ENCODE measurements at regions not wholly inside any gene's neighbourhood (a gene's known extent, or its start where the extent isn't known, plus 50 kb on each side); places are given as distances from the start of the nearest gene placed in this dataset.

DNA sequence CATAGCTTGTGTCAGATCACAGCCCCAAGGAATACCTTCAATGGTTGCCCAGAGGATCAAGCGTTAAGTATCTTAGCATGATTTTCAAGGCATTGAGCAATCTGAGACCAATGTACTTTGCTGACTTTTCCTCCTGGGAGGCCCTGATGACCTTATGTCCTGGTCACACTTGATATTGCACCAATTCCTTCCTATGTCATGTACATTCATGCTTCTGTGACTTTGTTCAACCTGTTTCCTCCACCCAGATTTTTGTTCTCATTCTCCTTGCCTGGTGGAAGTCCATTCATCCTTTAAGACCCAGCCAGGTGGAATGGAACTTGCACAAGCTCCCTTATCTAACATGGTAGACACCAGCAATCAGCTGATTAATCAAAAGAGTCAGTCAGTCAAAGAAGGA, 160.8 kb downstream of the PFKFB3 start:
- no peak for DNase-seq
- no peaks in the 10 kb centered on the region for H3K27me3 ChIP-seq
- no peaks in the 10 kb centered on the region for H3K4me1 ChIP-seq (ENCODE audit: insufficient read depth)
- no peak overlapping the region for H3K4me3 ChIP-seq
- WGBS, 3 donors, result 0 to 50% (median 0%) methylated on average over 1 of the region's 1 CpG
- TF ChIP-seq POLR2A (IDR thresholded peaks at IDR 0.05) (no peak), CTCF (IDR thresholded peaks at IDR 0.05) (no peak), EP300 (IDR thresholded peaks at IDR 0.05) (no peak)
- no peaks in the 10 kb centered on the region for H3K36me3 ChIP-seq
- H3K9me3 ChIP-seq, result no peaks in the 10 kb centered on the region
- no peak overlapping the region for H3K27ac ChIP-seq
- intact Hi-C loops (cut with DNase I), result no loop called here

DNA sequence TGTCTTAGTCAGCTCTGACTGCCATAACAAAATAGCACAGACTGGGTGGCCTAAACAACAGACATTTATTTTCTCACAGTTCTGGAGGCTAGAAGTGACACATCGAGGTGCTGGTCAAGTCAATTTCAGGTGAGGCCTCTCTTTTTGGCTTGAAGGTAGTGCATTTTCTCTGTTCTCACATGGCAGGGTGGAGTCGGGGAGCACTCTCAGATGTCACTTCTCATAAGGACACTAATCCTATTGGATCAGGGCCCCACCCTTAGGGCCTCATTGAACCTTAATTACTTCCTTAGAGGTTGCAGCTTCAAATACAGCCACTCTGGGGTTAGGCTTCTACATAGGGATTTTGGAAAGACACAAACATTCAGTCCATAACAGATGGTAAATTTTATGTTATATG, 161.6 kb downstream of the PFKFB3 start:
- 92 to 96% (median 96%) methylated on average over 2 of the region's 2 CpGs for WGBS, 3 donors
- Histone ChIP-seq H3K9me3 (no peaks in the 10 kb centered on the region), H3K27me3 (no peaks in the 10 kb centered on the region), H3K4me1 (ENCODE audit: insufficient read depth) (no peaks in the 10 kb centered on the region), H3K27ac (no peak overlapping the region), H3K36me3 (no peaks in the 10 kb centered on the region), H3K4me3 (no peak overlapping the region)
- no peak for DNase-seq
- intact Hi-C loops (cut with DNase I), result no loop called here
- TF ChIP-seq POLR2A (IDR thresholded peaks at IDR 0.05), result no peak

DNA sequence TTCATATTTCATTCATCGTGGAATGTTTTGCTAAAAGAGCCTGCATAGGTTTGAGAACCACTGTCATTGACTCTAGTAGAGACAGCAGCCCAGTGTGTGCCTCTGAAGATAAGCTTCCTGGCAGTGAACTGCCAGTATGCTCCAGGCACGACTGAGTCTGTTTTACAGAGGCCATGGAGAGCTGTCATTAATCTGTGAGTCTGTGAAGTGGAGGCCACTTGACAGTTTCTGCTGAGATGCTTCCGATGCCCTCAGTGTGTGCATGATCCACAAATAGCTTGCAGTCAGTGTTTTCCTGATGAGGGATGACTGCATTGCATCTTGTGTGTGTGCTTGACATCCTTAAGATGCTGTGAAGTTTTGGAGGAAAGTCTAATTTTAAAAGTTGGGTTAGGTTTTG, 162.2 kb downstream of the PFKFB3 start:
- Histone ChIP-seq H3K36me3 (no peaks in the 10 kb centered on the region), H3K4me1 (ENCODE audit: insufficient read depth) (no peaks in the 10 kb centered on the region), H3K9me3 (no peaks in the 10 kb centered on the region), H3K27me3 (no peaks in the 10 kb centered on the region), H3K27ac (no peak overlapping the region), H3K4me3 (no peak overlapping the region)
- TF ChIP-seq POLR2A (IDR thresholded peaks at IDR 0.05) (no peak), EP300 (IDR thresholded peaks at IDR 0.05) (no peak), CTCF (IDR thresholded peaks at IDR 0.05) (no peak)
- no peak for DNase-seq
- intact Hi-C loops (cut with DNase I), result no loop called here
- 48 to 60% (median 50%) methylated on average over 3 of the region's 3 CpGs for WGBS, 3 donors

GRCh38 chr10:6365384-6365783, 162.7 kb downstream of the PFKFB3 start:
- TF ChIP-seq EP300 (IDR thresholded peaks at IDR 0.05), result no peak
- TF ChIP-seq POLR2A (IDR thresholded peaks at IDR 0.05), result no peak
- no peak for TF ChIP-seq CTCF (IDR thresholded peaks at IDR 0.05)
- Histone ChIP-seq H3K4me3 (no peak overlapping the region), H3K36me3 (no peaks in the 10 kb centered on the region), H3K27me3 (no peaks in the 10 kb centered on the region), H3K27ac (no peak overlapping the region), H3K4me1 (ENCODE audit: insufficient read depth) (no peaks in the 10 kb centered on the region), H3K9me3 (no peaks in the 10 kb centered on the region)
- WGBS, 3 donors, result 30 to 60% (median 47%) methylated on average over 4 of the region's 4 CpGs
- DNase-seq, result no peak
- intact Hi-C loops (cut with DNase I), result no loop called here

Data from ovary (tissue), 7 donors.